ENCODE measurements at regions not wholly inside any gene's neighbourhood (a gene's known extent, or its start where the extent isn't known, plus 50 kb on each side); places are given as distances from the start of the nearest gene placed in this dataset.

DNA sequence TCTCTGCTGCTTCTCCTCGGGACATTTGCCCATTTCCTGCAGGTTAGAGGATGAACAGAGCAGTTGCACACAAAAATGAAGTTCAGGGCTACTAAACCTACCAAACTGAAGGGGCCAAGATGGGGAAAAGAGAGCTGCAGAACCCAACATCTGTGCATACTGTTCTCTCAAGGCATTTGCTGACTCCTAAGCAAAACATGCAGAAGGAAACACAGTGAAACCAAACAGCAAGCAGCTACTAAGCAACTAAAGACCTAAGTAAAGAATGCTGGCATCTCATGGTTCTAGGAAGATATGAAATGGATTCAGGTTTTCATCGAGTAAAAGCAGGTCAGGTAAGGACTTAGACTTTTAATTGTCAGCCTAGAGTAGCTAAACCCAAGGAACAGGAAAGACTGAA is 111.9 kb upstream of the SYT4 start:
- TF ChIP-seq, protein P1, sequence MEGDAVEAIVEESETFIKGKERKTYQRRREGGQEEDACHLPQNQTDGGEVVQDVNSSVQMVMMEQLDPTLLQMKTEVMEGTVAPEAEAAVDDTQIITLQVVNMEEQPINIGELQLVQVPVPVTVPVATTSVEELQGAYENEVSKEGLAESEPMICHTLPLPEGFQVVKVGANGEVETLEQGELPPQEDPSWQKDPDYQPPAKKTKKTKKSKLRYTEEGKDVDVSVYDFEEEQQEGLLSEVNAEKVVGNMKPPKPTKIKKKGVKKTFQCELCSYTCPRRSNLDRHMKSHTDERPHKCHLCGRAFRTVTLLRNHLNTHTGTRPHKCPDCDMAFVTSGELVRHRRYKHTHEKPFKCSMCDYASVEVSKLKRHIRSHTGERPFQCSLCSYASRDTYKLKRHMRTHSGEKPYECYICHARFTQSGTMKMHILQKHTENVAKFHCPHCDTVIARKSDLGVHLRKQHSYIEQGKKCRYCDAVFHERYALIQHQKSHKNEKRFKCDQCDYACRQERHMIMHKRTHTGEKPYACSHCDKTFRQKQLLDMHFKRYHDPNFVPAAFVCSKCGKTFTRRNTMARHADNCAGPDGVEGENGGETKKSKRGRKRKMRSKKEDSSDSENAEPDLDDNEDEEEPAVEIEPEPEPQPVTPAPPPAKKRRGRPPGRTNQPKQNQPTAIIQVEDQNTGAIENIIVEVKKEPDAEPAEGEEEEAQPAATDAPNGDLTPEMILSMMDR (conservative IDR thresholded peaks at IDR 0.05; ENCODE audit: low read depth, low read length), result no peak
- TF ChIP-seq EZH2 (IDR thresholded peaks at IDR 0.05; ENCODE audit: borderline replicate concordance, low read depth, low read length, poor library complexity, severe bottlenecking), result no peak

Data from A673 (cell line).